ENCODE measurements at regions not wholly inside any gene's neighbourhood (a gene's known extent, or its start where the extent isn't known, plus 50 kb on each side); places are given as distances from the start of the nearest gene placed in this dataset.

DNA sequence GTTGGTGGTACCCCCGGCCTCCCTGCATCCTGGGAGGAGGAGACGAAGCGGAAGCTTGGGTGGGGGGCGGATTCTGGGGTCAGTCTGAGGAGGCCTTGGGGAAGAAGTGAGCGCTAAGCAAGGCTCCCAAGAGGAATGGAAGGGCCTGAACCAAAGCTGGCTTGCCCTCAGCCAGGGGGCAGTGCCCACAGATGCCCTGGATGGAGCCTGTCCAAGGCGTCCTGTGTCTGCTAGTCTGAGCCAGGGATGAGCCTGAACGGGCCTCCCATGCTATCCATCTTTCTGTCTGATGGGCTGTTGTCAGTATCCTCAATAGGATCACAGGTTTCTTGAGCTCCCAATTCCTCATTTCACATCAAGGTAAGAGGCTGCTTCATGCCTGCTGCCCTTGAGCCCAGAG is 122.3 kb upstream of the LHX1 start:
- no peak for DNase-seq (ENCODE audit: low read depth)

DNA sequence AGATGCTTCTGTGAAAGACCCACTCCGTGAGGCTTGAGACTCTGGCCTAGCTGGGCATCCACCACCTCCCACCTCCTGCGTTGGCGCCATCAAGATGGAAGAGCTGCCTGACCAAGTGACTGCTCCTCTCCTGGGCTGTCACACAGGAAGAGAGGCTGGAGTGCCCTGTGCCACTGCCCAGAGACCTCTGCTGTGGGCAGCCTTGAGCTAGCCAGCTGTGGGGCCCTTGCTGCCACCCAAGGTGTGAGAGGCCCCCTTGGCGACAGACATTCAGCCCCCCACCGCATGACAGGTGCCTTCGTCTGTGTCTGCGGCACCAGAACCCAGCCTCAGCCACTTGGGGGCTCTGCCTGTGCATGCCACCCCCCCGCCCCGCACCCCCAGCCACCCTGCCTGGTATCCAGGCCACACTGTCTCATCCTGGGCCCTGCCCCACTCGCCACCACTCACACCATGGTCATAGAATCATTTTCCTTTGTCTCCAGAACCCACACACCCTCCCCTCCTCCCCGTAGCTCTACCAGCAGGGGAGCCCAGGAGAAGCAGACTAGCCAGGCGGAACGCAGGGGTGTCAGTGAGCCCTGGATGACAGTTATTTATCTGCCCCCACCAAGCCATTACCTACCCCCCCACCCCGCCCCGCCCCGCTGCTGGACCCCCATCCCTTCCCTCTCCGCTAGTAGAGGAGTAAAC is 120.9 kb upstream of the LHX1 start:
- no peak for DNase-seq (ENCODE audit: low read depth)

DNA sequence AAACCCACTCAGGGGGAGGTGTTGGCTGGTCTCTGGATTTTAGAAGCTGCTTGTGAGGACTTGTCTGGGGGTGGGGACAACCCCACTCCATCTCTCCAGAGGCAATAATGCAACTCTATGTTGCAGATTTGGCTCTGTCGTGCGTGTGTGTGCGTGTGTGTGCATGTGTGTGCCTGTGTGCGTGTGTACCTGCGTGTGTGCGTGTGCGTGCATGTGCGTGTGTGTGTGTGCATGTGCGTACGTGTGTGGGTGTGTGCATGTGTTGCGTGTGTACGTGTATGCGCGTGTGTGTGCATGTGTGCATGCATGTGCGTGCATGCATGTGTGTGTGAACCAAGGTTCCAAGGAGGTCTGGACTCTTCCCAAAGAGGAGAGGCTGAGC is 120.4 kb upstream of the LHX1 start:
- no peak for DNase-seq (ENCODE audit: low read depth)

DNA sequence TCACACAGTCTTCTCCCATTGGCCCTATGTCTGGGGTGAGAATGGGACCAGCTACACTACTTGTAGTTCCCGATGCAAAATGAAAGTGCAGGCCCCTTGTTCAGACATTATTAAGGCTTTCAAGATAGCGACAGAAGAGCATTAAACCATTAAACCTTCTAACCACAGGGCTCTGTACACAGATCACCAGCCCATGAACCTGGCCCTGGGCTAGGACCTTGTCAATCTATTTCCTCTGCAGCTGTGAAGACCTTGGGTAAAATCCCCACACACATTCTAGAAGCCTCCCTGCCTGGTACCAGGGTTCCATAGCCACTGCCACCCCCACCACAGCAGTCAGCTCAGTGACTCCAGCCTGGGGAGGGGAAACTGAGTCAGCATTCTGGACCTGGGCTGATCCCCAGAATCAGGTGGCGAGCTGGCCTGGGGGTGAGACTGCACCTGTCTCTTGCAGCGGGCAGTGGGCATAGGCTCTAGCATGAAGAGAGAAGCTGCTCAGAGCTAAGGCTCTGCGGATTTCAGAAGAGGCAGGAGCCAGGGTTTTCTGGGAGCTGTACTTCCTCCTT is 119.7 kb upstream of the LHX1 start:
- no peak for DNase-seq (ENCODE audit: low read depth)

DNA sequence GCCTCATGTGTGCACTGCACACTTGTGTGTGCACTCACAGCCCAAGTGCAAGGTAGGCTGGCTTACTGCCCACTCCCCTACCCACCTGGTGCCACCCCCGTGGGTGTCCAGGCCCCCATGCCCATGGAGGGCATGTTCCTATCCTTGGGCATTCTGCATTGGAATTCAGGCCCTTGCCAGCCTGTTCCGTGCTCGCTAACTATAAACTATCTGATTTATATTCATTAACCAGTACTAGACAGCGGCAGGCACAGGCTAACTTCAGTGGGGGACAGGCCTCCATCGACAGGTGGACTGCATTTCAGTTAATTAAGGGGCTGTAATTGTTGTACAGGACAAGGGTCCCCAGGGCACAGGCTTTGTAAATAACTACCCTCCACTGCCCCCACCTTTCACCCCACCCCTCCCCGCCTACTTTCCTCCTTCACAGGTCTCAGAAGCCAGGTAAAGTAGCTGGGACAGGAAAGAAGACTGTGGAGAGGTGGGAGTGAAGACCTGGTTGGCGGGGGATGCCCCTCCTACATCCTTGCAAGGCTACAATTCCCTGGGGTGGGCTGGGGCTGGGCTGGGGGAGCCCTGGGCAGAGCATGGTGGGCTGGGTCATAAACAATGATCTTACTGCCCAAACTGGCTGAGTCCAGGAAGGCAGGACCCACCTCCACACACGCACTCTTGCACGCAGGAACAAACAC is 119.0 kb upstream of the LHX1 start:
- no peak for DNase-seq (ENCODE audit: low read depth)

DNA sequence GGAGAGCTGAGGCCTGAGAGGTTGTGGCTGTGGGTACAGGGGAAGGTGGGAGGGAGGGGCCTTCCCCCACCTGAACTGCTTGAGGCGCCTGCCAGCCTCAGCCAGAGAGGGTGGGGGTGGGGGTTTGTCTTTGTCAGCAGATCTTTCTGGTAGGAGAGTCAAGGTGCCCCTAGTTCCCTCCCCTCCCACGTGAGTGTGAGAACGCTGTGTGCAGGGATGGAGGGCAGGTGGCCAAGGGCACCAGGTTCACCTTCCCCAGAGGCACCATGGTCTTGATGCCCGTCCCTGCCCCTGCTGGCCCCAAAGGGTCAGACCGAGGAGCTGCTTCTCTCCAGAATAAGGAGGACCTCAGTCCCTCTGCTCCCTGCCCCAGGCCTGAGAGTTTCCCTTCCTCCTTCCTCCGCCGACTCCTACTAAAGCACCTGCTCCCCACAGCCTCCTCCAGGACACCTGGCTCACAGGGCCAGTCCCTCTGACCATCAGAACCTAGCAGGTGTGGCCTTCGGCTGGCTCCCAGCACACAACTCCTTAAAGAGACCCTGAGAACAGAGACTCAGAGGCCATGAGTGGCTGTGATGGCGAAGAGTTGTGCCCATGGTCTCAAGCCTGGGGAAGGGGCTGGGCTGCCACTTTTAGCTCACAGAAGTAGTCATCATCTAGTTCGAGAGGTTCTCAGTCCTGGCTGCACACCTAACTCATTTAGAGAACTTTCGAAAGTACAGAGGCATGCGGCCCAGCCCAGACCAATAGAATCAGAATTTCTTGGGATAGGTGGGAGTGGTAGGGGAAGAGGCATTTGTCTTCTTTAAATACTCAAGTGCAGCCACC is 113.2 kb upstream of the LHX1 start:
- no peak for DNase-seq (ENCODE audit: low read depth)

DNA sequence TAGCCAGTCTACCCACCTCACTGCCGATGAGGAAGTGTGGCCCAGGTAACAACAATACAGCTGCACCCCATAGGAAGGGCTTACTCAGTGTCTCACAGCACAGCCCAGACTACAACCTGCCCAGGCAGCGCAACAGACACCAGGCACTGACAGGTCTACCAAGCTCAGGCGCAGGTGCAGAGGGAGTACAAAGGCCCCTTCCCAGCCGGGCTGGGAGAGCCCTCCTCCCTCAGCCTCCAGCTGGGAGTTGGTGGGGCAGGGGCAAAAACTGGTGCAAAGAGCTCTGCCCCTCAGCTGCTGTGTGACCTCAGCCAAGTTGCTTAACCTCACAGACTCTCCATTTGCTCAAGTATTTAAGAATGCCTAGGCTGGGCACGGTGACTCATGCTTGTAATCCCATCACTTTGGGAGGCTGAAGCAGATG is 112.6 kb upstream of the LHX1 start:
- DNase-seq (ENCODE audit: low read depth), result peak; percentile 37

DNA sequence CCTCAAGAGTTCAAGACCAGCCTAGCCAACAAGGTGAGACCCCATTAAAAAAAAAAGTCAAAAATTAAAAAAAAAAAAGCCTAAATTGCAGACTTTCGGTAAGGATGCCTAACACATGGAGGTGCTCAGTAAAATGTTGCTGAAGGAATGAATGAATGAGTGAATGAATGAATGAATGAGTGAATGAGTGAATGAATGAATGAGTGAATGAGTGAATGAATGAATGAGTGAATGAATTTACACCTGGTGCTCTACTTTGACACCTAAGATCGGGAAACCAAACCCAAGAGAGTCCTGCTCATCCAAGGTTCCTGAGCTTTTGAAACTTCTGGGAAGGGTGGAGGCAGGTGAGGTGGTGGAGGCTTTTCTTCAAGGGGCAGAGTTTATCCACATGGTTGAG is 112.2 kb upstream of the LHX1 start:
- no peak for DNase-seq (ENCODE audit: low read depth)

DNA sequence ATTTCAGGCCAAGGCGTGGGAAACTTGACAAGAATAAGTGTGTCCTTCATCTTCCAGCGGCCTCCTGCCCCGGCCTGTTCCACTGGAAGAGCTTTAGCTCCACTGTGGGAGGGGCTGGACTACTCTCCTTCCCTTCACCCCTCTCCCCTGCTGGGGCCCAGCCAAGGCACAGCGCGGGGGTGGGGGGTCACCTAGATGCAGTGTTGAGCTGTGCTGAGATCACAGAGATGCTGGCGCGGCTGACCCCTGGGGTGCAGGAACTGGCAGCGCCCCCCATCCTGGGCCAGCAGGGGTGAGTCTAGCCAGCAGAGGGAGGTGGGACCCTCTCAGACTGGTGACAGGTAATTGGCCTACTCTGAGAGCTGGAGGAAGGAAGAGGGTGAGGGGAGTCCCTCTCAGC is 111.8 kb upstream of the LHX1 start:
- DNase-seq (ENCODE audit: low read depth), result no peak

DNA sequence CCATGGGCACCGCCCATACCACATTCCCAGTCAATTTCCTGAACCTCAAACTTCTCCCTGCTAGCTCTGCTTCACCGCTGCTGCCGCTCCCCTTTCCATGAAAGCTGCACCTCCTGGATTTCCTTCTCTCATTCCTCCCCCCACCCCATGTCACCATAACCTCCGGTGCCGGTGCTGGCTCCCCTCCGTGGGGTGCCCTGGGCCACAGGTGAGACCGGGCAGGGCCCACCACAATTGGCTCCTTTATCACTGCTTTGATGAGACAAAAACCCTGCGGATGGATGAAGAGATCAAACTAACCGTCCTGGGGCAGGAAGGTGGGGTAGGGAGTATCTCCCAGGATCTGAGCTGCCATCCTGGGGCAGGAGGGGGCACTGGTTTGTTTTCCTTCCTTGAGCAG is 111.3 kb upstream of the LHX1 start:
- no peak for DNase-seq (ENCODE audit: low read depth)

DNA sequence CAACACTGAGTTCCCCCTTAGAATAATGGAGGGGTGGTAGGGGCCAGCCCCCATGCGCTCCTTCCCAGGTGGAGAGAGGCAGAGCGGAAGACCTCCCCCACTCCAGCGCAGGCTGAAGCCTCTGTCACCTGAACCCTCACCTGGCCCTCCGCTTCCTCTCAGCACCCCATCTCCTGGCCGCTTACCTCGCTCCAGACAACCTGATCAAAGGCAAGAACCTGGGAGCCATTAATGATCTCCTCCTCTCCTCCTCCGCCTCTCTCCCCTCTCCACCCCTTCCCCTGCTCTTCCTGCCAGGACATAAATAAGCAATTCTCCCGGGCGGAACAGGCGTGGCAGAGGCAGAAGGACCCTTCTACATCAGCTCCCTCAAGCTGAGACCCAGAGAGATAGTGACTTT is 110.2 kb upstream of the LHX1 start:
- no peak for DNase-seq (ENCODE audit: low read depth)

DNA sequence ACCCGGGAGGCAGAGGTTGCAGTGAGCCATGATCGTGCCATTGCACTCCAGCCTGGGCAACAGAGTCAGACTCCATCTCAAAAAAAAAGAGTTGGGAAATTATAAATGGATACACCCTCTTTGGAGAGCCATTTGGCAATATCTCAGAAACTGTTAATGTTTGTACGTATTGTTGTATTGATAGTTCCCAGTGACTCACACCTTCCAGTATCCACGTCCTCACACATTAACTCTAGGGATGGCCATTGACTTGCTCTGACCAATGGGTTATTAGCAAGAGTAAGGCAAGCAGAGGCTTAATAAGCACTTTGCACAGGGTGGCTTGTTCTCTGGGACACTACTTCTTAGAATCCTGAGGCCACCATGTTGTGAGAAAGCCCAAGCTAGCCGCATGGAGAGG is 107.6 kb upstream of the LHX1 start:
- DNase-seq (ENCODE audit: low read depth), result no peak

DNA sequence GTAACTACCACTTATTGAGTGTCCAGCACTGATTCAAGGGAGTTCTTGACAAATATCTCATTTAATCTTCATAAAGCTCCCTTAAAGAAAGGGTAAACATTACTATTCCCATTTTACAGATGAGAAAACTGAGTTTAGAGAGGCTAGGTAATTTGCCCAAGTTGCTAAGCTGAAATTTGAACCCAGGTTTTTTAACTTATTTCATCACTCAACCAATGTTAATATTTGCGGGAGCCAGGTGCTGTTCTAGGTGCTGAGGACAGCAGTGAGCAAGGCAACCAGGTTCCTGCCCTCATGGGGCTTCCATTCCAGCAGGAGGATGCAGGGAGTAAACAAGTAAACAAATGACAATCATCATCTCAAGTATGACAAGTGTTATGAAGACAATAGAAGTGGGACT is 104.0 kb upstream of the LHX1 start:
- DNase-seq (ENCODE audit: low read depth), result no peak

DNA sequence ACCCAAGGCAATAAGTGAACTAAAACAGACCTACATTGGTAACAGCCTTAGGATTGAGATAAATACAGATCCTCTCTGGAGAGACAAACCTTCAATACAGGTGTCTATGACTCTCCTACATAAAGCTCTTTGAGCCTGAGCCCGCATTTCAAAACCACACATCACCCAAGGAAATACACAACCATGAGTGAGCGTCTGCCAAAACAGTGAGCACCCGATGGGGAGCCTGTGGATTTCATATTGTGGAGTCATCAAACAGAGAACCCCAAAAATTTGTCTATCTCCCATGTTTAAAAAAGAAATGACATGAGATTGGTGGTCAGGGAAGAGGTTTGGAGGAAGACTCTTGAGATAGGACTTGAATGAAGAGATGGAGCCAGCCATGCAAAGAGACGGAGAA is 102.2 kb upstream of the LHX1 start:
- no peak for DNase-seq (ENCODE audit: low read depth)

DNA sequence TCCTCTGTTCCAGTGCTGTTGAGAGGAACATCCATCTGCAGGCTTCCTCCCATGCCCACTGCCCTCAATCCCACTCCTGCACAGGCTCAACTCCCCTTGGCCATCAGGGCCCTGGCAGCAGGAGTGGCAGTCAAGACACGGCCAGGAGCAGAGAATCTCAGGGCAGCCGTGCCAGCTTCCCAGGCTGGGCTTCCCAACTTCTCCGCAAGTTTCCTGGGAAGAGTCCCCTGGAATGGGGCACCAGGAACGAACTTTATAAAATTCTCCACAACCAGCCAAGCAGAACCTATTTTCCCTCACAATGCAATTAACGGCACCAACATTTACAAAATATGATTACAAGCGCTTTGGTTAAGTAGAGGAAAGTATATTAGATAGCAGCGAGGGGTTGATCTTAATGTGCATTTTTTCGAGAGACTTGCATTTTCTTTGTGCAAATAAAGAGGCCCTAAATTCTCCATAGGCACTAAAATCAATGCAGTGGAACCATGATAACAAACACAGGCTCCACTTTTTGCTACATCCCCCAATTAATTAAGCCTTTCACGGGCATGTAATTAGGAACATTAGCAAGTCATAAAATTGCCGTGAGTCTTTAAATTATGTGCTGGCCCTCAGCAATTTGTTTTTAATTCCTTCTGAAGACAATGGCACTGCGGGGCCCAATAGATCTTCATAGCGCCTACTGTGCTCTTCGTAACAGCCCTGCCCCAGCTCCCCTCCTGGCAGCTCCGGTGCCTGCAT is 99.9 kb upstream of the LHX1 start:
- DNase-seq (ENCODE audit: low read depth), result no peak

DNA sequence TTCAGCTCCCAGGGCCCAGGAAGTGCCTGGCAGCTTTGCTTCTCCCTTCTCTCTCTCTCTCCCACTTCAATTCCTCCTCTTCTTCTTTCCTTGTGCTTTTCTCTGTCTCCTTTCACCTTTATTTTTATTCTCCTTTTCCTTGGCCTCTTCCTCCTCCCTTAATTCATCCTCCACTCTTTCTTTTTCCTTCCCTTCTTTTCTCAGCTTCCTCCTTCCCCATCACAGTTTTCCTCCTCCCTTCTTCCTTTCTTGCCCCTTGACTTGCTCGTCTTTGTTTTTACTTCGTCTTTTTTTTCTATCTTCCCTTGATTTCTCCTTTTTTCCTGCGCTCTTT is 99.4 kb upstream of the LHX1 start:
- no peak for DNase-seq (ENCODE audit: low read depth)

DNA sequence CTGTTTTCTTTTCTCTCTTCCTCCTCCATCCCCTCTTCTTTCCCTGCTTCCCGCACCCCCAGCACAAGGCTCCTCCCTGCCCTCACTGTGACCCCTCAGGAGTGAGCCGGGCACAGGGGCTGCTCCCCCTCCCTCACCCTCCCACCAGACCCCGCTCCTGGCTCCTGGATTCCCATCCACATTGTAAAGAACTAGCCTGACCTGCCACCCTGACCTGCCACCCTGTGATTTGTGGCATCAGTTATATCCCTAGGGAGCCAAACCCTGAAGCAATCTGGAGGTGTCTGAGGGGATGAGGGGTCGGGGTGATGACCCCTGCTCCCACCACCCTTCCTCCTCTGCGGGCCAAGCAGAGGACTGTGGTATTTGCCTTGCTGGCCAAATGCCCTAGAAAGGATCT is 98.0 kb upstream of the LHX1 start:
- no peak for DNase-seq (ENCODE audit: low read depth)

DNA sequence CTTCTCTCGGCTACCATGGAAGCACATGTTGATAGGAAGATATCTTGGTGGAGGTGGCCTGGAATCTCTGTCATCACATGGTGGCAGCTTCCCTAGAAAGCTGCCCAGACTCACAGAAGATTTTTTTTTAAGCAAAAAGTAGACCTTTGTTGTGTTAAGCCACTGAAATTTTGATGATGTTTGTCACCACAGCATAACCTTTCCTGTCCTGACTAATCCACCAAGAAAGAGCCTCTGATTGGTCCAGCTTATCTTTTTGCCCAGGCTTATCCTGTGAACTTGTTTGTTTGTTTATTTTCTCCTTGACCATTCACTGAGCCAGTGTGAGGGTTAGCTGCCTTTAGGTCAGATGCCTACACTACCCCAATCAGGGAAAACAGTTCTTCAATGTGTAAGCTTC is 96.5 kb upstream of the LHX1 start:
- no peak for DNase-seq (ENCODE audit: low read depth)

DNA sequence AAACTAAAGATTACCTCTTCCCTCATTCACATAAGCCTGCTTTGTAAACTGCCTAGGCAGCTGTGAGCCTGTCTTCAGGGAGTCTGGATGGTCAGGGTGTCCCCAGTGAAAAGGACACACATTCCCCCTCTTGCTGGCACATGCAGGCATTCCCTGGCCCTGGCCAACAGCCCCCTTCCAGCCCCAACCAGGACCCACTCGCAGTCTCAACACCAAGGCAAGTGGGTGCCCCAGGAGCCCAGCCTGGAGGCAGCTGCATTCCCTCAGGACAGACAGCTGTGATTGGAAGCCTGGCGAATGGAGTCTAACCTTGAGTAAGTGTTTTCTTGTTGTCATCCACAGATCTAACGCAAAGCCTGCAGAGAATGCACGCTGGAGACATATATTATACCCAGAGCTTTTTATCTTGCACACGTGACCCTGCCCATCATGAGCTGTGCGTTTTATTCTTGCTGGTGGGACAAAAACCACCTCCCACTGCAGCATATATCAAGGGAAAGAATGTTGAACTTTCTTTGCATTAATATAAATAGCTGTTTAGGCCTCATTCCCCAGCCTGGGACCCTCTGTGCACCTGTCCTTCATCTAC is 95.0 kb upstream of the LHX1 start:
- DNase-seq (ENCODE audit: low read depth), result no peak

DNA sequence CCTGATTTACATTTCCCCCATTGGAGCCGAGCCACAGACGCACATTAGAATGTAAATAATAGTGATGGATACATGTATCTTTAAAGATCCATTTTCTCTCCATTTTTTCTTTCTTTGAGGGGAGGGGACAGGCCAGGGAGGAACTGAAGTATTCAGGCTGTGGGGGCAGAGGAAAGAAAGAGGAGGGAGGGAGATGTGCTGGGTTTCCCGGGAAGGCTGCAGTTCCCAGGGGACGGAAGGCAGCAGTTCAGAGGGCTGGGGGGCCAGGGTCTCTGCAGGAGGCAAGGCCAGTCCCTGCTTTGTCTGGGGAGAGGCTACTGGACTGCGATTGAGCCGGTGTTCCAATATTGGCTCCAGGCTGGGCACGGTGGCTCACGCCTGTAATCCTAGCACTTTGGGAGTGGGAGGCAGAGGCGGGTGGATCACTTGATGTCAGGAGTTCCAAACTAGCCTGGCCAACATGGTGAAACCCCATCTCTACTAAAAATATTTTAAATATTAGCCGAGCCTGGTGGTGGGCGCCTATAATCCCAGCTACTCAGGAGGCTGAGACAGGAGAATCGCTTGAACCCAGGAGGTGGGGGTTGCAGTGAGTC is 94.2 kb upstream of the LHX1 start:
- DNase-seq (ENCODE audit: low read depth), result no peak

DNA sequence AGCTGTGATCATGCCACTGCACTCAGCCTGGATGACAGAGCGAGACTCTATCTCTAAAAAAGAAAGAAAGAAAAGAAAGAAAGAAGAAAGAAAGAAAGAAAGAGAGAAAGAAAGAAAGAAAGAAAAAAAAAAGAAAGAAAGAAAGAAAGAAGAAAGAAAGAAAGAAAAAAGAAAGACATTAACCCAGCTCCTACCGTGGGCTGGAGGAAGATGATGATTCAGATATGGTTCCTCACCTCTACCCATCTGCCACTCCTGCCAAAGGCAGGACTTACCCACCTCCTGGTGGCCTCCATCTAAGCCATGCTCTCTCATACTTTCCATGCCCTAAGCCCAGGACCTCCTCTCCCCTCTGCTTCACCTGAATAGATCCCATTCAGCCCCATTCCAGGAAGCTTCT is 93.3 kb upstream of the LHX1 start:
- DNase-seq (ENCODE audit: low read depth), result no peak
